ENCODE measurements at regions not wholly inside any gene's neighbourhood (a gene's known extent, or its start where the extent isn't known, plus 50 kb on each side); places are given as distances from the start of the nearest gene placed in this dataset.

- Mint-ChIP-seq H3K9me3 (ENCODE audit: low read depth) (peaks cover 4% of the 10 kb centered on the region), H3K4me1 (ENCODE audit: low read depth) (no peaks in the 10 kb centered on the region)
- no peak for TF ChIP-seq CTCF (IDR thresholded peaks at IDR 0.05; ENCODE audit: unreplicated experiment)
These were observed 272.1 kb upstream of the CDH10 start for GRCh38 chr5:24916863-24917262.

DNA sequence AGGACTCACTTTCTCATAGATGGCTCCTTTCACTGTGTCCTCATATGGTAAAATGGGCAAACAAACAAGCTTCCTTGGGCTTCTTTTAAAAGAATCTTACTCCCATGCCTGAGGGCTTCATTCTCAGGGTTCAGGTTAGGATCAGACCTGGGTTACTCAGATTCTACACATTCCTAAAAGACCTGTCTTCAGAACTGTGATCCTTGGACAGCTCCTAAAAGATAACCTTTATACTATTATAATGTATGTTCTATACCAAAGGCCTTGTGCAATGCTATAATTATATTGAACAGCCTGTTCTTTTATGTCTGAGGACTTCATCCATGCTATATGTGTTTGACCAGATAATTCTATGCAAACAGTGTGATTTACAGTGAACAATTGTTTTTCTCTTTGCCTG is 264.4 kb upstream of the CDH10 start:
- Mint-ChIP-seq H3K27ac (no peak overlapping the region), H3K4me1 (ENCODE audit: low read depth) (no peaks in the 10 kb centered on the region), H3K4me3 (ENCODE audit: low read depth) (no peak overlapping the region), H3K36me3 (ENCODE audit: insufficient read depth) (no peaks in the 10 kb centered on the region), H3K27me3 (no peaks in the 10 kb centered on the region), H3K9me3 (ENCODE audit: low read depth) (no peaks in the 10 kb centered on the region)
- no peak for DNase-seq (ENCODE audit: low spot score, unreplicated experiment)
- no peak for TF ChIP-seq CTCF (IDR thresholded peaks at IDR 0.05; ENCODE audit: unreplicated experiment)

More at GRCh38 chr5:24916863-24917262, 272.1 kb upstream of the CDH10 start:
- no peak overlapping the region for H3K27ac Mint-ChIP-seq
- no peak overlapping the region for H3K4me3 Mint-ChIP-seq (ENCODE audit: low read depth)
- H3K36me3 Mint-ChIP-seq (ENCODE audit: insufficient read depth) = no peaks in the 10 kb centered on the region
- no peaks in the 10 kb centered on the region for H3K27me3 Mint-ChIP-seq
- no peak for DNase-seq (ENCODE audit: low spot score, unreplicated experiment)

- no peak for DNase-seq (ENCODE audit: low spot score, unreplicated experiment)
- H3K9me3 Mint-ChIP-seq (ENCODE audit: low read depth) = no peaks in the 10 kb centered on the region
These were observed 261.9 kb upstream of the CDH10 start for GRCh38 chr5:24906689-24907088.

GRCh38 chr5:24904981-24905517 is 260.3 kb upstream of the CDH10 start:
- TF ChIP-seq CTCF (IDR thresholded peaks at IDR 0.05; ENCODE audit: unreplicated experiment) = no peak
- H3K27me3 Mint-ChIP-seq = no peaks in the 10 kb centered on the region
- H3K27ac Mint-ChIP-seq = no peak overlapping the region
- DNase-seq (ENCODE audit: low spot score, unreplicated experiment) = no peak
- H3K9me3 Mint-ChIP-seq (ENCODE audit: low read depth) = no peaks in the 10 kb centered on the region
- H3K4me3 Mint-ChIP-seq (ENCODE audit: low read depth) = no peak overlapping the region
- H3K4me1 Mint-ChIP-seq (ENCODE audit: low read depth) = no peaks in the 10 kb centered on the region
- no peaks in the 10 kb centered on the region for H3K36me3 Mint-ChIP-seq (ENCODE audit: insufficient read depth)

More at GRCh38 chr5:24906689-24907088, 261.9 kb upstream of the CDH10 start:
- Mint-ChIP-seq H3K27ac (no peak overlapping the region), H3K27me3 (no peaks in the 10 kb centered on the region), H3K4me3 (ENCODE audit: low read depth) (no peak overlapping the region), H3K36me3 (ENCODE audit: insufficient read depth) (no peaks in the 10 kb centered on the region), H3K4me1 (ENCODE audit: low read depth) (no peaks in the 10 kb centered on the region)
- TF ChIP-seq CTCF (IDR thresholded peaks at IDR 0.05; ENCODE audit: unreplicated experiment) = no peak

DNA sequence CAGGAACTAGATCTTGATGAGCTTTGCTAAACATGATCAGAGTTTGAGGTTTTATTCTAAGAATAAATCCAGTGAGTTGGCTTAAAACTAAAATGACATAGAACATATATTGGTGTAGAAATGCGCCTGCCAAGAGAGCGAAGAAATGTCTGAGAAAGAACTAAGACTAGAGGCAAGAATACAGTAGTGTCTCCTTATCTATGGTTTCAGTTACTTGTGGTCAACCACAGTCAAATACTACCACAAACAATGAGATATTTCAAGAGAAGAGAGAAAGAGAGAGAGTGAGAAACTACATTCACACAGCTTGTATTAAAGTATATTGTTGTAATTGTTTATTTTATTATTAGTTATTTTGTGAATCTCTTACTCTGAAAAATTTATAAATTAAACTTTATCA is 254.4 kb upstream of the CDH10 start:
- H3K27me3 Mint-ChIP-seq = no peaks in the 10 kb centered on the region
- H3K27ac Mint-ChIP-seq = no peak overlapping the region
- DNase-seq (ENCODE audit: low spot score, unreplicated experiment) = no peak
- no peaks in the 10 kb centered on the region for H3K4me1 Mint-ChIP-seq (ENCODE audit: low read depth)
- H3K36me3 Mint-ChIP-seq (ENCODE audit: insufficient read depth) = no peaks in the 10 kb centered on the region
- no peaks in the 10 kb centered on the region for H3K9me3 Mint-ChIP-seq (ENCODE audit: low read depth)
- no peak for TF ChIP-seq CTCF (IDR thresholded peaks at IDR 0.05; ENCODE audit: unreplicated experiment)
- no peak overlapping the region for H3K4me3 Mint-ChIP-seq (ENCODE audit: low read depth)
